ENCODE measurements at regions not wholly inside any gene's neighbourhood (a gene's known extent, or its start where the extent isn't known, plus 50 kb on each side); places are given as distances from the start of the nearest gene placed in this dataset.

GRCh38 chr2:6627316-6627715 is 238.4 kb downstream of the CMPK2 start:
- intact Hi-C loops (cut with DNase I; ENCODE audit: low total_unique reads) = no loop called here
- DNase-seq = no peak
- H3K9me3 ChIP-seq = no peaks in the 10 kb centered on the region
- WGBS, 5 donors = 80 to 95% (median 87%) methylated on average over 4 of the region's 4 CpGs
- H3K27me3 ChIP-seq = no peaks in the 10 kb centered on the region
- no peaks in the 10 kb centered on the region for H3K36me3 ChIP-seq
- H3K4me1 ChIP-seq = no peaks in the 10 kb centered on the region
- H3K4me3 ChIP-seq = no peak overlapping the region
- H3K27ac ChIP-seq = no peak overlapping the region
- no peak for TF ChIP-seq EP300 (IDR thresholded peaks at IDR 0.05)
- no peak for TF ChIP-seq CTCF (IDR thresholded peaks at IDR 0.05)
- TF ChIP-seq POLR2A (IDR thresholded peaks at IDR 0.05) = no peak
- no peak for TF ChIP-seq POLR2AphosphoS5 (IDR thresholded peaks at IDR 0.05)

- Histone ChIP-seq H3K27me3 (no peaks in the 10 kb centered on the region), H3K27ac (no peak overlapping the region), H3K4me3 (no peak overlapping the region), H3K4me1 (no peaks in the 10 kb centered on the region), H3K9me3 (no peaks in the 10 kb centered on the region), H3K36me3 (no peaks in the 10 kb centered on the region)
- DNase-seq = no peak
- TF ChIP-seq EP300 (IDR thresholded peaks at IDR 0.05) = no peak
- TF ChIP-seq CTCF (IDR thresholded peaks at IDR 0.05) = no peak
- no peak for TF ChIP-seq POLR2AphosphoS5 (IDR thresholded peaks at IDR 0.05)
- WGBS, 5 donors = 53 to 74% (median 71%) methylated on average over 3 of the region's 3 CpGs
- intact Hi-C loops (cut with DNase I; ENCODE audit: low total_unique reads) = no loop called here
Measured at GRCh38 chr2:6630209-6630608, 235.5 kb downstream of the CMPK2 start.

- 69 to 86% (median 79%) methylated on average over 1 of the region's 1 CpG for WGBS, 5 donors
Measured at GRCh38 chr2:6635296-6635695, 230.4 kb downstream of the CMPK2 start.

GRCh38 chr2:6637330-6637729 is 228.4 kb downstream of the CMPK2 start:
- no peak for DNase-seq
- WGBS, 5 donors = 39 to 48% (median 46%) methylated on average over 2 of the region's 2 CpGs
- intact Hi-C loops (cut with DNase I; ENCODE audit: low total_unique reads) = no loop called here

More at GRCh38 chr2:6635296-6635695, 230.4 kb downstream of the CMPK2 start:
- Histone ChIP-seq H3K27ac (no peak overlapping the region), H3K27me3 (peaks cover 0 to 4% (median 0%) of the 10 kb centered on the region in 3 donors), H3K9me3 (no peaks in the 10 kb centered on the region), H3K4me3 (no peak overlapping the region), H3K36me3 (no peaks in the 10 kb centered on the region), H3K4me1 (no peaks in the 10 kb centered on the region)
- no peak for DNase-seq
- TF ChIP-seq CTCF (IDR thresholded peaks at IDR 0.05) = no peak
- no peak for TF ChIP-seq EP300 (IDR thresholded peaks at IDR 0.05)
- no peak for TF ChIP-seq POLR2A (IDR thresholded peaks at IDR 0.05)
- no peak for TF ChIP-seq POLR2AphosphoS5 (IDR thresholded peaks at IDR 0.05)
- intact Hi-C loops (cut with DNase I; ENCODE audit: low total_unique reads) = no loop called here

More at GRCh38 chr2:6637330-6637729, 228.4 kb downstream of the CMPK2 start:
- H3K4me3 ChIP-seq = no peak overlapping the region
- no peak for TF ChIP-seq POLR2AphosphoS5 (IDR thresholded peaks at IDR 0.05)
- no peak for TF ChIP-seq CTCF (IDR thresholded peaks at IDR 0.05)
- no peak for TF ChIP-seq EP300 (IDR thresholded peaks at IDR 0.05)
- TF ChIP-seq POLR2A (IDR thresholded peaks at IDR 0.05) = no peak
- no peaks in the 10 kb centered on the region for H3K36me3 ChIP-seq
- H3K4me1 ChIP-seq = no peaks in the 10 kb centered on the region
- H3K27ac ChIP-seq = no peak overlapping the region
- peaks cover 0 to 4% (median 0%) of the 10 kb centered on the region in 3 donors for H3K27me3 ChIP-seq
- H3K9me3 ChIP-seq = no peaks in the 10 kb centered on the region
